ENCODE measurements at regions not wholly inside any gene's neighbourhood (a gene's known extent, or its start where the extent isn't known, plus 50 kb on each side); places are given as distances from the start of the nearest gene placed in this dataset.

DNA sequence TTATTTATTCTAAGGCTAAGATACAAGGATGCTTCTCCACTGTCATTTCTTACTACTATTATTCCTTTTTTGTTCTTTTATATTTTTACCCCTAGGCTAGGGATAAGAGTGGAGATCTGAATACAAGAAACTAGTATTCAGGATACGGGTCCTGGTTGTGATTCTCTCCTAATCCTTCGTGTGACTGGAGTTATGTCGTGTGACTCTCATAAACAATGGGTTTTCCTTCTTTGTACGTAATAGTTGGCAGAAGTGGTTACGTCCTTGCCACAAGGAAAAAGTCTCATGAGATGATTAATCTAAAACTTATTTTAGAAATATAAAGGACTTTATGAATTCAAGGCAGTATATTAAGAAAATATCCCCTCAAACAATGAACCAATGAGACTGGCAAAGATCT lies 497.2 kb upstream of the FAM241A start:
- no peak for ATAC-seq
- Histone ChIP-seq H3K4me1 (no peaks in the 10 kb centered on the region), H3K27me3 (peaks cover 4% of the 10 kb centered on the region), H3K36me3 (no peaks in the 10 kb centered on the region), H3K27ac (no peak overlapping the region), H3K4me3 (no peak overlapping the region), H3K9me3 (no peaks in the 10 kb centered on the region)
- WGBS, 2 donors (ENCODE audit: low coverage in 1 of 2), result 69 to 83% methylated on average over 4 to 5 of the region's 5 CpGs
- TF ChIP-seq CTCF (IDR thresholded peaks at IDR 0.05) (no peak), POLR2A (IDR thresholded peaks at IDR 0.05) (no peak), POLR2AphosphoS5 (IDR thresholded peaks at IDR 0.05) (no peak), EP300 (IDR thresholded peaks at IDR 0.05) (no peak)

DNA sequence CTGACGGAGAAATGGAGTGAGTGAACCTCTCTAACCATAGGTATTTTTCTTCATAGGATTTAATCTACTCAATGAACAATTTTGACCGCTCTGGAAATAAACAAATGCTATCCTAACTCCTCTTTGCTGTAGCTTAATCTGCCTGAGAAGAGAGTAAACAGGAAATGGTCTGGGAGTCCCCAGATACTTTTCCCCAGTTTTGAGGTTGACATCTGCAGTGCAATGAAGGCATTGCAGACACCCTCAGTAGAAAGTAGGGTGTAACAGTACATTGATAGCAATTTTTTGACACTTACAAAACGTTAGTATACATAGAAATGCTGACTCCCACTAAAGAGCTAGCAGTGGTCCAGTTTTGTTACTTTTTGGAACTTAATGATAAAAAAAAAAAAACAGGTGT lies 495.9 kb upstream of the FAM241A start:
- WGBS, 2 donors (ENCODE audit: low coverage in 1 of 2), result 50 to 73% methylated on average over 2 to 3 of the region's 3 CpGs
- Histone ChIP-seq H3K9me3 (no peaks in the 10 kb centered on the region), H3K4me3 (no peak overlapping the region), H3K27ac (no peak overlapping the region), H3K36me3 (no peaks in the 10 kb centered on the region), H3K27me3 (peaks cover 4% of the 10 kb centered on the region), H3K4me1 (no peaks in the 10 kb centered on the region)
- no peak for TF ChIP-seq CTCF (IDR thresholded peaks at IDR 0.05)
- no peak for TF ChIP-seq EP300 (IDR thresholded peaks at IDR 0.05)
- TF ChIP-seq POLR2AphosphoS5 (IDR thresholded peaks at IDR 0.05), result no peak
- no peak for TF ChIP-seq POLR2A (IDR thresholded peaks at IDR 0.05)
- no peak for ATAC-seq

DNA sequence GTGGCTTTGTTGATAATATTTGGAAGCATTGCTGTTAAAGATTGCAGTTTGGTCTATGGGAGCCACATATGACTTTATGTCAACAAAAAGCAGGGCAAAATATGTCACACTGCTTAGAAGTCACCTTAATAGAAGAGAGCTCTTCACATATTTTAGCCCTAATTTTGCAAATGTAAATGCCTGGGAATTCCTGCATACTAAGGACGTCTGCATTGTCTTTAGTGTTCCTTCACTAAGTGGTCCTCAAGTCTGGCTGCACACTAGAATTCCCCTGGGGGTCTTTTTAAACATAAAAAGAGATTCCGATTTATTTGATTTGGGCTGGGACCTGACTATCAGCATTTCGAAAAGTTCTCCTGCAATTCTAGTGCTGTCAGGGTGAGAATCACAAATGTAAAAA lies 495.1 kb upstream of the FAM241A start:
- ATAC-seq, result no peak
- Histone ChIP-seq H3K4me3 (no peak overlapping the region), H3K36me3 (no peaks in the 10 kb centered on the region), H3K9me3 (no peaks in the 10 kb centered on the region), H3K27me3 (peaks cover 4% of the 10 kb centered on the region), H3K4me1 (no peaks in the 10 kb centered on the region), H3K27ac (no peak overlapping the region)
- WGBS, 2 donors (ENCODE audit: low coverage in 1 of 2), result 67 to 86% methylated on average over 3 of the region's 3 CpGs
- TF ChIP-seq POLR2A (IDR thresholded peaks at IDR 0.05) (no peak), EP300 (IDR thresholded peaks at IDR 0.05) (no peak), CTCF (IDR thresholded peaks at IDR 0.05) (no peak), POLR2AphosphoS5 (IDR thresholded peaks at IDR 0.05) (no peak)

- Histone ChIP-seq H3K36me3 (no peaks in the 10 kb centered on the region), H3K27ac (no peak overlapping the region), H3K4me1 (no peaks in the 10 kb centered on the region), H3K27me3 (peaks cover 4% of the 10 kb centered on the region), H3K9me3 (no peaks in the 10 kb centered on the region), H3K4me3 (no peak overlapping the region)
- 77 to 100% methylated on average over 1 of the region's 1 CpG for WGBS, 2 donors (ENCODE audit: low coverage in 1 of 2)
- ATAC-seq, result no peak
- TF ChIP-seq POLR2A (IDR thresholded peaks at IDR 0.05) (no peak), POLR2AphosphoS5 (IDR thresholded peaks at IDR 0.05) (no peak), CTCF (IDR thresholded peaks at IDR 0.05) (no peak)
Measured at GRCh38 chr4:111650674-111651086, 494.6 kb upstream of the FAM241A start.

DNA sequence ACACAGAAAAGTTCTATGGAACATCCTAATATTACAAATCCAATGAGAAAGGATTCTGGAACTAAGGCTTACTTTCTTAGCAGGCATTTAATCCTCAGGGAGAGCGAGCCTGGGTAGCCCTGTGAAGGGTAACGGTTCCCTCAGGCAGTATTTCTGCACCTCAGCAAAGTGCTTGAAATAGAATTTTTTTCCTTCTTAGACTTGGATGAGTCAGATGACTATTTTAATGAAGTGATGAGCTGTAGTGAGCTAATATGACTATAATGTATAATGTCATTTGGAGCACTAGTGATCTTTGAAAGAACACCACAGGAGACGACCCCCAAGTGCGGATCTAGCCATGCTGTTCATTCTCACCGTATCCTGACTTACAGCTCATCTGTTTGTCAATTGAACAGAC lies 493.0 kb upstream of the FAM241A start:
- H3K4me3 ChIP-seq, result no peak overlapping the region
- H3K27me3 ChIP-seq, result peaks cover 4% of the 10 kb centered on the region
- 83 to 84% methylated on average over 5 of the region's 5 CpGs for WGBS, 2 donors (ENCODE audit: low coverage in 1 of 2)
- no peaks in the 10 kb centered on the region for H3K36me3 ChIP-seq
- no peak overlapping the region for H3K27ac ChIP-seq
- no peak for ATAC-seq
- TF ChIP-seq POLR2A (IDR thresholded peaks at IDR 0.05) (no peak), CTCF (IDR thresholded peaks at IDR 0.05) (no peak)
- no peaks in the 10 kb centered on the region for H3K4me1 ChIP-seq
- no peaks in the 10 kb centered on the region for H3K9me3 ChIP-seq
